Neural cell (in vitro differentiated cells): ENCODE measurements at regions not wholly inside any gene's neighbourhood (a gene's known extent, or its start where the extent isn't known, plus 50 kb on each side); places are given as distances from the start of the nearest gene placed in this dataset.

Experiments used
- H2AFZ ChIP-seq: fragments of 200-600, 300-800 bp; sonication (generic), shearing (Covaris generic); 2 replicates; pipeline ENCODE4 v1.6.0; 2014; ENCODE audit warnings: low read depth, mild to moderate bottlenecking, antibody characterized with exemption, low read length, moderate library complexity
- H3F3A ChIP-seq: fragments of 200-600 bp; shearing (Covaris generic); 2 replicates; pipeline ENCODE4 v1.6.1; 2016; ENCODE audit warnings: mild to moderate bottlenecking, moderate library complexity, mixed read lengths, antibody characterized with exemption, low read length; ENCODE audit not compliant: insufficient read depth, poor library complexity, severe bottlenecking
- H3K27ac ChIP-seq: fragments of 200-600, 300-800 bp; sonication (generic), shearing (Covaris generic); 2 replicates; pipeline ENCODE4 v1.5.1; 2014; ENCODE audit warnings: mild to moderate bottlenecking, low read length, moderate library complexity
- H3K27me3 ChIP-seq: fragments of 300-800, 200-600 bp; sonication (generic), shearing (Covaris generic); 2 replicates; pipeline ENCODE4 v1.6.0; 2014; ENCODE audit warnings: mild to moderate bottlenecking, low read depth, low read length, moderate library complexity; ENCODE audit not compliant: insufficient read depth
- H3K36me3 ChIP-seq: fragments of 300-800, 200-600 bp; sonication (generic), shearing (Covaris generic); 2 replicates; pipeline ENCODE4 v1.5.1; 2014; ENCODE audit warnings: mild to moderate bottlenecking, antibody characterized with exemption, low read length, moderate library complexity; ENCODE audit not compliant: insufficient read depth
- H3K4me2 ChIP-seq: fragments of 300-800, 200-600 bp; sonication (generic), shearing (Covaris generic); 2 replicates; pipeline ENCODE4 v1.6.0; 2014; ENCODE audit warnings: mild to moderate bottlenecking, low read length
- H3K4me3 ChIP-seq: fragments of 300-800, 200-600 bp; sonication (generic), shearing (Covaris generic); 2 replicates; pipeline ENCODE4 v1.5.1; 2014; ENCODE audit warnings: mild to moderate bottlenecking, low read length, moderate library complexity
- H3K79me2 ChIP-seq: fragments of 200-600 bp; shearing (Covaris generic); replicated peaks from 2 replicates; pipeline ENCODE4 v1.6.0; 2014; ENCODE audit warnings: mild to moderate bottlenecking, low read length, moderate library complexity; ENCODE audit not compliant: insufficient read depth
- H3K9ac ChIP-seq: fragments of 300-800, 200-600 bp; sonication (generic), shearing (Covaris generic); 2 replicates; pipeline ENCODE4 v1.6.1; 2016; ENCODE audit warnings: mild to moderate bottlenecking, low read length, mixed read lengths
- H3K9me2 ChIP-seq: fragments of 200-600 bp; shearing (Covaris generic); 2 replicates; pipeline ENCODE4 v1.6.1; 2016; ENCODE audit warnings: mild to moderate bottlenecking, low read length, mixed read lengths; ENCODE audit not compliant: insufficient read depth
- H3K9me3 ChIP-seq: fragments of 200-600, 300-800 bp; sonication (generic), shearing (Covaris generic); 2 replicates; pipeline ENCODE4 v1.6.1; 2016; ENCODE audit warnings: mild to moderate bottlenecking, mixed run types, low read length, moderate library complexity, mixed read lengths
- H4K20me1 ChIP-seq: fragments of 200-600 bp; shearing (Covaris generic); 2 replicates; pipeline ENCODE4 v1.6.1; 2016; ENCODE audit warnings: mild to moderate bottlenecking, mixed run types; ENCODE audit not compliant: insufficient read depth
- EP300 ChIP-seq: fragments of 450-650 bp; conservative IDR thresholded peaks from 2 replicates; pipeline ENCODE4 v1.6.1; 2014; ENCODE audit warnings: antibody characterized with exemption, mild to moderate bottlenecking, moderate library complexity; ENCODE audit not compliant: poor library complexity, severe bottlenecking
- EZH2 ChIP-seq: fragments of 200-600, 300-800 bp; shearing (Covaris generic), sonication (generic); IDR thresholded peaks from 2 replicates; pipeline ENCODE4 v1.6.1; 2014; ENCODE audit warnings: antibody characterized with exemption, low read length, borderline replicate concordance, mild to moderate bottlenecking; ENCODE audit not compliant: insufficient read depth, poor library complexity, severe bottlenecking
- MXI1 ChIP-seq: fragments of 450-650 bp; conservative IDR thresholded peaks from 2 replicates; pipeline ENCODE4 v1.6.1; 2014; ENCODE audit warnings: antibody characterized with exemption, mild to moderate bottlenecking; ENCODE audit not compliant: poor library complexity, severe bottlenecking
- RAD21 ChIP-seq: fragments of 450-650 bp; conservative IDR thresholded peaks from 2 replicates; pipeline ENCODE4 v1.6.1; 2014; ENCODE audit warnings: antibody characterized with exemption, mild to moderate bottlenecking, moderate library complexity
- SMC3 ChIP-seq: fragments of 450-650 bp; conservative IDR thresholded peaks from 2 replicates; pipeline ENCODE4 v1.6.1; 2014; ENCODE audit warnings: antibody characterized with exemption, mild to moderate bottlenecking, moderate library complexity; ENCODE audit not compliant: poor library complexity
- TAF1 ChIP-seq: IDR thresholded peaks from 2 replicates; pipeline ENCODE4 v1.6.1; 2012; ENCODE audit warnings: low read depth
- TF ChIP-seq, protein P1 (sequence below): IDR thresholded peaks from 2 replicates; pipeline ENCODE4 v1.6.1; 2012; ENCODE audit warnings: borderline replicate concordance
- TF ChIP-seq, protein P2 (sequence below): fragments of 450-650 bp; IDR thresholded peaks from 2 replicates; pipeline ENCODE4 v1.5.1; 2014; ENCODE audit warnings: antibody characterized with exemption, mild to moderate bottlenecking, moderate library complexity; ENCODE audit not compliant: poor library complexity, severe bottlenecking

- H3K27me3 ChIP-seq: no peaks in the 10 kb centered on the region
- no peaks in the 10 kb centered on the region for H3K9me3 ChIP-seq
- no peaks in the 10 kb centered on the region for H3K36me3 ChIP-seq
- no peak overlapping the region for H3K9ac ChIP-seq
- TF ChIP-seq TAF1: no peak
- TF ChIP-seq EP300: peak; percentile 83
- TF ChIP-seq EZH2: no peak
- TF ChIP-seq SMC3: no peak
- TF ChIP-seq MXI1: no peak
- TF ChIP-seq, protein P1, sequence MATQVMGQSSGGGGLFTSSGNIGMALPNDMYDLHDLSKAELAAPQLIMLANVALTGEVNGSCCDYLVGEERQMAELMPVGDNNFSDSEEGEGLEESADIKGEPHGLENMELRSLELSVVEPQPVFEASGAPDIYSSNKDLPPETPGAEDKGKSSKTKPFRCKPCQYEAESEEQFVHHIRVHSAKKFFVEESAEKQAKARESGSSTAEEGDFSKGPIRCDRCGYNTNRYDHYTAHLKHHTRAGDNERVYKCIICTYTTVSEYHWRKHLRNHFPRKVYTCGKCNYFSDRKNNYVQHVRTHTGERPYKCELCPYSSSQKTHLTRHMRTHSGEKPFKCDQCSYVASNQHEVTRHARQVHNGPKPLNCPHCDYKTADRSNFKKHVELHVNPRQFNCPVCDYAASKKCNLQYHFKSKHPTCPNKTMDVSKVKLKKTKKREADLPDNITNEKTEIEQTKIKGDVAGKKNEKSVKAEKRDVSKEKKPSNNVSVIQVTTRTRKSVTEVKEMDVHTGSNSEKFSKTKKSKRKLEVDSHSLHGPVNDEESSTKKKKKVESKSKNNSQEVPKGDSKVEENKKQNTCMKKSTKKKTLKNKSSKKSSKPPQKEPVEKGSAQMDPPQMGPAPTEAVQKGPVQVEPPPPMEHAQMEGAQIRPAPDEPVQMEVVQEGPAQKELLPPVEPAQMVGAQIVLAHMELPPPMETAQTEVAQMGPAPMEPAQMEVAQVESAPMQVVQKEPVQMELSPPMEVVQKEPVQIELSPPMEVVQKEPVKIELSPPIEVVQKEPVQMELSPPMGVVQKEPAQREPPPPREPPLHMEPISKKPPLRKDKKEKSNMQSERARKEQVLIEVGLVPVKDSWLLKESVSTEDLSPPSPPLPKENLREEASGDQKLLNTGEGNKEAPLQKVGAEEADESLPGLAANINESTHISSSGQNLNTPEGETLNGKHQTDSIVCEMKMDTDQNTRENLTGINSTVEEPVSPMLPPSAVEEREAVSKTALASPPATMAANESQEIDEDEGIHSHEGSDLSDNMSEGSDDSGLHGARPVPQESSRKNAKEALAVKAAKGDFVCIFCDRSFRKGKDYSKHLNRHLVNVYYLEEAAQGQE: peak; percentile 31
- no peaks in the 10 kb centered on the region for H3K9me2 ChIP-seq
- no peaks in the 10 kb centered on the region for H4K20me1 ChIP-seq
- H3K4me2 ChIP-seq: no peak overlapping the region
- H3K27ac ChIP-seq: no peak overlapping the region
- no peaks in the 10 kb centered on the region for H3F3A ChIP-seq
- no peak overlapping the region for H2AFZ ChIP-seq
- H3K79me2 ChIP-seq: no peaks in the 10 kb centered on the region
- no peak overlapping the region for H3K4me3 ChIP-seq
Observed at GRCh38 chr4:64014647-64015046, 394.6 kb downstream of the TECRL start.

DNA sequence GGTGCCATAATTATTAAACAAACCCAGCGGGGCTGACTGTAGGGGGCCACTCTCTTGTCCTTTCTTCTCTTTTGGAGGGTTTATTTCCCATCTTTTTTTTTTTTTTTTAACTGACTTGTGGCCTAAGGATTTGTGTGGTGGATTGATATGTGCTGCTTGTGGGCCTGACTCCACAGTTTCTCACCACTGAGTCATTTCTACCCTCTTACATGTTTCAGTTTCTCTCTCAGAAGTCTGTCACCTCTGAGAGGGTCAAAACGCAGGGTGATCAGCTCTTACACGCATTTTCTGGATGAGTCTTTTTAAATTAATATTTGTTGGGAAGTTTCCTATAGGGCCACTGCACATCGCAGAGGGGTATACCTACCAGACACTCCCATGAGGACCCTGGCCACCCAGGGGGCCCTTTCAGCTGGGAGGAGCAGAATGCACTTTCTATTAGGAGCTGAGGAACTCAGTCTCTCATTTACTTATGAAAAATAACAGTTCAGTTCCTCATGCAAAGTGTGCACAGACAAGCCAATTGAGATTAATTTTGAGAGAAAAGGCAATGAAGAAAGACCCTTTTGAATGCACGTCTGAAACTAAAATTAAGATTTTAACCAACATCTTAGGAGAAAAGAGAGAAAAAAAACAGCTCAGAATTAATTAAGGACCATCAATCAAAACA, 407.9 kb downstream of the TECRL start:
- H3K9ac ChIP-seq: no peak overlapping the region
- H2AFZ ChIP-seq: no peak overlapping the region
- no peak overlapping the region for H3K4me3 ChIP-seq
- H3F3A ChIP-seq: no peaks in the 10 kb centered on the region
- no peaks in the 10 kb centered on the region for H3K27me3 ChIP-seq
- no peaks in the 10 kb centered on the region for H3K9me2 ChIP-seq
- H3K27ac ChIP-seq: no peak overlapping the region
- H3K36me3 ChIP-seq: no peaks in the 10 kb centered on the region
- H3K4me2 ChIP-seq: no peak overlapping the region
- TF ChIP-seq MXI1: no peak
- no peak for TF ChIP-seq EZH2
- TF ChIP-seq SMC3: no peak
- TF ChIP-seq, protein P2, sequence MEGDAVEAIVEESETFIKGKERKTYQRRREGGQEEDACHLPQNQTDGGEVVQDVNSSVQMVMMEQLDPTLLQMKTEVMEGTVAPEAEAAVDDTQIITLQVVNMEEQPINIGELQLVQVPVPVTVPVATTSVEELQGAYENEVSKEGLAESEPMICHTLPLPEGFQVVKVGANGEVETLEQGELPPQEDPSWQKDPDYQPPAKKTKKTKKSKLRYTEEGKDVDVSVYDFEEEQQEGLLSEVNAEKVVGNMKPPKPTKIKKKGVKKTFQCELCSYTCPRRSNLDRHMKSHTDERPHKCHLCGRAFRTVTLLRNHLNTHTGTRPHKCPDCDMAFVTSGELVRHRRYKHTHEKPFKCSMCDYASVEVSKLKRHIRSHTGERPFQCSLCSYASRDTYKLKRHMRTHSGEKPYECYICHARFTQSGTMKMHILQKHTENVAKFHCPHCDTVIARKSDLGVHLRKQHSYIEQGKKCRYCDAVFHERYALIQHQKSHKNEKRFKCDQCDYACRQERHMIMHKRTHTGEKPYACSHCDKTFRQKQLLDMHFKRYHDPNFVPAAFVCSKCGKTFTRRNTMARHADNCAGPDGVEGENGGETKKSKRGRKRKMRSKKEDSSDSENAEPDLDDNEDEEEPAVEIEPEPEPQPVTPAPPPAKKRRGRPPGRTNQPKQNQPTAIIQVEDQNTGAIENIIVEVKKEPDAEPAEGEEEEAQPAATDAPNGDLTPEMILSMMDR: no peak
- no peak for TF ChIP-seq TAF1
- TF ChIP-seq RAD21: no peak
- TF ChIP-seq, protein P1: no peak
- no peaks in the 10 kb centered on the region for H3K79me2 ChIP-seq
- H3K9me3 ChIP-seq: no peaks in the 10 kb centered on the region
- H4K20me1 ChIP-seq: no peaks in the 10 kb centered on the region
